IMR-90 (cell line): ENCODE measurements at regions not wholly inside any gene's neighbourhood (a gene's known extent, or its start where the extent isn't known, plus 50 kb on each side); places are given as distances from the start of the nearest gene placed in this dataset.

ENCODE experiments used
- ATAC-seq: fragments of 200-7000 bp; cut with Tn5 transposase; 2 replicates; pipeline ENCODE4 v1.9.1; 2020; ENCODE audit warnings: low read depth, mild to moderate bottlenecking, moderate library complexity
- BruUV-seq: library from RNA; stranded (reverse); fragments of 400-500 nt; replicated peaks from 2 replicates; lab custom pipeline; 2021; lab: Mats Ljungman, UMichigan
- CTCF ChIA-PET: fragments of 300-600 bp; formaldehyde crosslinking; extraction: SDS; loops from one replicate; lab custom pipeline; 2021; ENCODE audit warnings: antibody characterized with exemption; lab: Yijun Ruan, JAX
- POLR2A ChIA-PET: fragments of 300-600 bp; sonication (Branson Sonifier 250); formaldehyde crosslinking; loops from one replicate; lab custom pipeline; 2022; ENCODE audit warnings: antibody characterized with exemption; ENCODE audit not compliant: unreplicated experiment; lab: Charles Lee
- DNase-seq: peaks from one replicate; pipeline ENCODE4 v3.0.0; 2013
- H2AFZ ChIP-seq: replicated peaks from 2 replicates; pipeline ENCODE3; 2013; ENCODE audit warnings: low read length, mild to moderate bottlenecking; ENCODE audit not compliant: poor library complexity
- H2AK5ac ChIP-seq: 2 replicates; pipeline ENCODE4 v1.6.1; 2013; ENCODE audit warnings: low read depth, low read length, inconsistent platforms
- H2AK9ac ChIP-seq: replicated peaks from 2 replicates; pipeline ENCODE3; 2013; ENCODE audit warnings: mild to moderate bottlenecking, low read depth, low read length, moderate library complexity; ENCODE audit not compliant: poor library complexity
- H2BK120ac ChIP-seq: 2 replicates; pipeline ENCODE4 v1.6.1; 2013; ENCODE audit warnings: low read depth, low read length, inconsistent platforms
- H2BK15ac ChIP-seq: 3 replicates; pipeline ENCODE4 v1.6.1; 2013; ENCODE audit warnings: low read depth, low read length, inconsistent platforms
- H2BK20ac ChIP-seq: 2 replicates; pipeline ENCODE4 v1.6.1; 2013; ENCODE audit warnings: low read depth, mild to moderate bottlenecking, inconsistent platforms, low read length, moderate library complexity
- H2BK5ac ChIP-seq: 2 replicates; pipeline ENCODE4 v1.6.1; 2013; ENCODE audit warnings: mild to moderate bottlenecking, low read depth, low read length, inconsistent platforms; ENCODE audit not compliant: poor library complexity, severe bottlenecking
- H3K14ac ChIP-seq: replicated peaks from 2 replicates; pipeline ENCODE4 v1.6.1; 2013; ENCODE audit warnings: low read depth, low read length, inconsistent platforms
- H3K18ac ChIP-seq: 2 replicates; pipeline ENCODE4 v1.6.1; 2013; ENCODE audit warnings: low read depth, low read length, control low read depth
- H3K23ac ChIP-seq: 2 replicates; pipeline ENCODE4 v1.6.1; 2013; ENCODE audit warnings: low read depth, low read length, inconsistent platforms
- H3K27ac ChIP-seq: 2 replicates; pipeline ENCODE4 v1.5.1; 2013; ENCODE audit warnings: mild to moderate bottlenecking, control low read depth, low read length; ENCODE audit not compliant: insufficient read depth
- H3K27me3 ChIP-seq: 2 replicates; pipeline ENCODE4 v1.6.1; 2013; ENCODE audit warnings: low read length; ENCODE audit not compliant: control insufficient read depth, insufficient read depth
- H3K36me3 ChIP-seq: 2 replicates; pipeline ENCODE4 v1.6.1; 2013; ENCODE audit warnings: low read length, mixed read lengths; ENCODE audit not compliant: control insufficient read depth, insufficient read depth
- H3K4ac ChIP-seq: 2 replicates; pipeline ENCODE4 v1.6.1; 2013; ENCODE audit warnings: low read depth, low read length, inconsistent platforms
- H3K4me1 ChIP-seq: 2 replicates; pipeline ENCODE4 v1.6.1; 2013; ENCODE audit warnings: low read length, mixed read lengths; ENCODE audit not compliant: control insufficient read depth, insufficient read depth
- H3K4me2 ChIP-seq: 2 replicates; pipeline ENCODE4 v1.6.1; 2013; ENCODE audit warnings: low read depth, mild to moderate bottlenecking, control low read depth, low read length, moderate library complexity
- H3K4me3 ChIP-seq: 2 replicates; pipeline ENCODE4 v1.5.1; 2013; ENCODE audit warnings: low read depth, mild to moderate bottlenecking, control low read depth, low read length, moderate library complexity; ENCODE audit not compliant: insufficient read depth
- H3K56ac ChIP-seq: 2 replicates; pipeline ENCODE4 v1.6.1; 2013; ENCODE audit warnings: low read length, inconsistent platforms; ENCODE audit not compliant: insufficient read depth; ENCODE audit errors: extremely low read depth
- H3K79me1 ChIP-seq, 2 experiments: 2 replicates each; pipeline ENCODE4 v1.6.1; 2013; ENCODE audit warnings: low read length in 2 of 2, inconsistent platforms in 1 of 2, low read depth in 1 of 2
- H3K9ac ChIP-seq: 2 replicates; pipeline ENCODE4 v1.6.1; 2013; ENCODE audit warnings: low read depth, low read length, control low read depth
- H3K9me1 ChIP-seq: 2 replicates; pipeline ENCODE4 v1.6.1; 2013; ENCODE audit warnings: low read length, inconsistent platforms; ENCODE audit not compliant: insufficient read depth
- H3K9me3 ChIP-seq: 2 replicates; pipeline ENCODE4 v1.6.1; 2013; ENCODE audit warnings: low read length; ENCODE audit not compliant: control insufficient read depth, insufficient read depth
- H4K20me1 ChIP-seq: 2 replicates; pipeline ENCODE4 v1.6.1; 2013; ENCODE audit warnings: low read length, inconsistent platforms; ENCODE audit not compliant: insufficient read depth
- H4K5ac ChIP-seq: 2 replicates; pipeline ENCODE4 v1.6.1; 2013; ENCODE audit warnings: mild to moderate bottlenecking, low read depth, low read length, control low read depth
- H4K8ac ChIP-seq, 2 experiments: 2 replicates each; pipeline ENCODE4 v1.6.1; 2013; ENCODE audit warnings: low read depth in 2 of 2, low read length in 2 of 2, control low read depth in 1 of 2, inconsistent platforms in 1 of 2
- H4K91ac ChIP-seq: 2 replicates; pipeline ENCODE4 v1.6.1; 2013; ENCODE audit warnings: low read depth, low read length, inconsistent platforms; ENCODE audit not compliant: insufficient read depth
- BHLHE40 ChIP-seq: fragments of 150-350 bp; IDR thresholded peaks from 2 replicates; pipeline ENCODE4 v1.6.1; 2016; ENCODE audit warnings: mild to moderate bottlenecking, low read depth, low read length
- CEBPB ChIP-seq: IDR thresholded peaks from 2 replicates; pipeline ENCODE4 v1.6.1; 2012; ENCODE audit warnings: low read depth, low read length, improper control_type of control experiment
- CHD1 ChIP-seq: IDR thresholded peaks from 2 replicates; pipeline ENCODE4 v1.6.1; 2012; ENCODE audit warnings: low read depth, low read length, improper control_type of control experiment
- CTCF ChIP-seq: conservative IDR thresholded peaks from 2 replicates; pipeline ENCODE4 v1.5.1; 2012; ENCODE audit warnings: mild to moderate bottlenecking, low read depth, low read length, improper control_type of control experiment
- ELK1 ChIP-seq: fragments of 150-350 bp; IDR thresholded peaks from 2 replicates; pipeline ENCODE4 v1.6.1; 2016; ENCODE audit warnings: low read depth, mild to moderate bottlenecking, low read length, moderate library complexity, borderline replicate concordance
- FOS ChIP-seq: fragments of 150-350 bp; IDR thresholded peaks from 2 replicates; pipeline ENCODE4 v1.6.1; 2016; ENCODE audit warnings: low read depth, low read length
- MAFK ChIP-seq: IDR thresholded peaks from 2 replicates; pipeline ENCODE4 v1.6.1; 2012; ENCODE audit warnings: low read depth, low read length, improper control_type of control experiment
- MAZ ChIP-seq: IDR thresholded peaks from 2 replicates; pipeline ENCODE4 v1.6.1; 2012; ENCODE audit warnings: low read depth, mild to moderate bottlenecking, low read length, improper control_type of control experiment, moderate library complexity, borderline replicate concordance
- MXI1 ChIP-seq: IDR thresholded peaks from 2 replicates; pipeline ENCODE4 v1.6.1; 2012; ENCODE audit warnings: low read depth, mild to moderate bottlenecking, low read length, moderate library complexity, borderline replicate concordance
- NFE2L2 ChIP-seq: fragments of 150-350 bp; IDR thresholded peaks from 2 replicates; pipeline ENCODE4 v1.6.1; 2016; ENCODE audit warnings: low read depth, mild to moderate bottlenecking, low read length
- POLR2A ChIP-seq: IDR thresholded peaks from 2 replicates; pipeline ENCODE4 v1.6.1; 2012; ENCODE audit warnings: mild to moderate bottlenecking, low read depth, low read length
- RAD21 ChIP-seq: IDR thresholded peaks from 2 replicates; pipeline ENCODE4 v1.6.1; 2012; ENCODE audit warnings: low read length, improper control_type of control experiment
- RFX5 ChIP-seq: IDR thresholded peaks from 2 replicates; pipeline ENCODE4 v1.8.0; 2012; ENCODE audit warnings: low read depth, mild to moderate bottlenecking, low read length, moderate library complexity
- SMC3 ChIP-seq: fragments of 150-350 bp; IDR thresholded peaks from 2 replicates; pipeline ENCODE4 v1.6.1; 2016; ENCODE audit warnings: low read depth, mild to moderate bottlenecking, antibody characterized with exemption, low read length, moderate library complexity
- USF2 ChIP-seq: fragments of 150-350 bp; IDR thresholded peaks from 2 replicates; pipeline ENCODE4 v1.6.1; 2017; ENCODE audit warnings: mild to moderate bottlenecking, antibody characterized with exemption, low read length, low read depth
- WGBS, 2 experiments: methylation state at CpG; one replicate each; pipeline versions ENCODE4 v1.1.5 to v1.1.7; 2013; ENCODE audit warnings: missing lambda C conversion rate in 2 of 2; ENCODE audit not compliant: insufficient read length in 1 of 2; ENCODE audit errors: extremely low coverage in 2 of 2; 5-methylcytosine and 5-hydroxymethylcytosine counted together
- dilution Hi-C: fragments of 300-500 bp; cut with HindIII; formaldehyde crosslinking; loops from one replicate; pipeline ENCODE4 v1.14.3; 2018; ENCODE audit warnings: low sequenced_read_pairs; ENCODE audit not compliant: unreplicated experiment
- in situ Hi-C: fragments of 300-500 bp; cut with MboI; formaldehyde crosslinking; loops from 3 replicates; pipeline ENCODE4 v1.14.3; 2019; ENCODE audit warnings: low sequenced_read_pairs, inconsistent platforms, mixed read lengths
- intact Hi-C: fragments of 100-400 bp; cut with micrococcal nuclease; formaldehyde crosslinking; loops from 2 replicates; pipeline ENCODE4 v1.10.0; 2022

GRCh38 chr10:128556182-128557110 is 430.2 kb upstream of the MKI67 start:
- WGBS, 2 experiments, result no CpG with 5 or more reads among the region's 15 CpGs
- no peaks in the 10 kb centered on the region for H4K20me1 ChIP-seq
- no peak overlapping the region for H3K23ac ChIP-seq
- no peak overlapping the region for H4K8ac ChIP-seq
- POLR2A ChIA-PET, result no interaction called here
- no peak overlapping the region for H3K18ac ChIP-seq
- no peak overlapping the region for H4K5ac ChIP-seq
- no peak overlapping the region for H2AFZ ChIP-seq
- no peak overlapping the region for H3K56ac ChIP-seq
- no peak overlapping the region for H3K4ac ChIP-seq
- CTCF ChIA-PET, result no interaction called here
- no peaks in the 10 kb centered on the region for H3K4me1 ChIP-seq
- H3K36me3 ChIP-seq, result no peaks in the 10 kb centered on the region
- H3K27ac ChIP-seq, result no peak overlapping the region
- H2BK120ac ChIP-seq, result no peak overlapping the region
- H3K4me2 ChIP-seq, result no peak overlapping the region
- H3K14ac ChIP-seq, result no peak overlapping the region
- no peaks in the 10 kb centered on the region for H3K9me1 ChIP-seq
- H3K9ac ChIP-seq, result no peak overlapping the region
- no peak for ATAC-seq
- H2AK9ac ChIP-seq, result no peak overlapping the region
- H4K91ac ChIP-seq, result no peak overlapping the region
- no peak for DNase-seq
- no peak overlapping the region for H3K4me3 ChIP-seq
- no peak overlapping the region for H2BK5ac ChIP-seq
- peaks cover 37% of the 10 kb centered on the region for H3K9me3 ChIP-seq
- in situ Hi-C loops, result no loop called here
- H2AK5ac ChIP-seq, result no peak overlapping the region
- H2BK20ac ChIP-seq, result no peak overlapping the region
- no peaks in the 10 kb centered on the region for H3K27me3 ChIP-seq
- intact Hi-C loops, result no loop called here
- BruUV-seq, result no TSS peak
- no peak overlapping the region for H2BK15ac ChIP-seq
- no peaks in the 10 kb centered on the region for H3K79me1 ChIP-seq
- dilution Hi-C loops, result no loop called here
- TF ChIP-seq ELK1 (no peak), USF2 (no peak), SMC3 (no peak), BHLHE40 (no peak), MAFK (no peak), FOS (no peak), MXI1 (no peak), CTCF (no peak), CHD1 (no peak), CEBPB (no peak), NFE2L2 (no peak), MAZ (no peak), POLR2A (no peak), RFX5 (no peak), RAD21 (no peak)
